ENCODE measurements at regions not wholly inside any gene's neighbourhood (a gene's known extent, or its start where the extent isn't known, plus 50 kb on each side); places are given as distances from the start of the nearest gene placed in this dataset.
"Not testable (repeated sequence)": the region's sequence is repeated elsewhere in the genome, so short reads cannot be mapped to it uniquely, and the experiment has no call there.

DNA sequence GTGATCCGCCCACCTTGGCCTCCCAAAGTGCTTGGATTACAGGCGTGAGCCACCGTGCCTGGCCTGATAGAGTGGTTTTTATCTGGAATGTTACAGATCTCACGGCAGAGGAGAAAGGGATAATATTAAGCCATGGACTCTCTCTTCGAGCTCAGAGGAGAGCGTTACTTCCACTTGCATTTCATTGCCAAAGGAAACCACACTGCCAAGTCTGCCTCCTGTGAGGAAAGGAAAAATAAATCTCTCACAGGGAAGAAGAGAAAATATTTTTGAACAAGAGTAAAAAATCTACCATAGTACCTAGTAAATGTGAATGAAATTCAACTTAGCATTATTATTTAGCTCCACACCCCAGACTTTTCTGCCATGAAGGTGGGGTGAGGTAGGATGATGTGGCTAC, 319.2 kb upstream of the PRICKLE1 start:
- DNase-seq: no peak

DNA sequence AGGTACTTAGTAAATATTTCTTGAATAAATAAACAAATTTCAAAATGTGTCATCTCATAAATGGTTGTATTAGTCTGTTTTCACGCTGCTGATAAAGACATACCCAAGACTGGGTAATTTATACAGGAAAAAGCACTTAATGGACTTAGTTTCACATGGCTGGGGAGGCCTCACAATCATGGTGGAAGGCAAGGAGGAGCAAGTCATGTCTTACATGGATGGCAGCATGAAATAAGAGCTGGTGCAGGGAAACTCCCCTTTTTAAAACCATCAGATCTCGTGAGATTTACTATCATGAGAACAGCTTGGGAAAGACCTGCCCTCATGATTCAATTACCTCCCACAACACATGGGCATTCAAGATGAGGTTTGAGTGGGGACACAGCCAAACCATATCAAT, 317.3 kb upstream of the PRICKLE1 start:
- DNase-seq: not testable (repeated sequence)

DNA sequence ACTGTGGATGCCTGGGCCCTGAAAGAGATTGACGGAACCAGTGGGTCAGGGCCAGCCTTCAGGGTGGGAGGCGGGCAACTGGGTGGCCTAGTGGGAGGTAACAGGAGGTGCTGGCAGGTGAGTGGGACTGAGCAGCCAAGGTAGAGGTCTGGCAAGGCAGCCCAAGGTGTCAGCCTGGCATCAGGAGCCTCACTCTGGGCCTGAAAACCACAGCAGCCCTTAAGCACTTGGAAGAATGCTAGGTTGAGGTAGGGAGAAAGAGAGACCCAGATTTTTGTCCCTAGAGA, 315.8 kb upstream of the PRICKLE1 start:
- no peak for DNase-seq

DNA sequence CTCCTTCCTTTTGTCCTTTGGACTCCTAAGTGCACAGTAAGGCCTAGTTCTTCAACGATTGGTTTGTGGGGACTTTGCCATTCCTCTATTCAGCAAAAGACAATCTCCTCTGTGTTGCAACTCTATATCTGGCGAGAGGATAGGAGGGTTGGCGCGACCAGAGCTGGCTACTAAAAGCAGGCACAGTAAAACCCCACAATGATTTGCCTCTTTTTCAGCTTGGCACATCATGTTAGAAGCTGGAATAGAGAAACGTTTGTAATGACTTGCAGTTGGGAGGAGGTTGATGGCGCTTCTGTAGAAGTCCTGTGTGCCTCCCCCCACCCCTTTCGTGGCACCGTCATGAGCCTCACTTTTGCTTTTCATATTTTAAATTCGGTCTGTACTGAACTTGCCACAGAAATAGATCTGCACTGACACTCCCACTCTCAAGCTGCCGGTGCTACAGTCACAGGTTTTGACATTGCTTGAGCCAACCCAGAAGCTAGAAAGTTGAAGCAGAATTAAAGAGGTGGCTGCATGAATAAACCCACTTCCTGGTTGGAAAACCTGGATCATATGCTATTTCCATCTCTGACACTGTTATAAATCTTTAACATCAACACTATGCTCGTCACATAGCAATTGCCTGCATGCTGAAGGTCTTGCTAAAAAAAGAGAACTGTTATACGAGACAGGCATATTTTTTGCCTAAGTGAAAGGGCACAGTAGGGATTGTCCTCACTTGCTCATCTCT, 315.3 kb upstream of the PRICKLE1 start:
- DNase-seq: no peak

DNA sequence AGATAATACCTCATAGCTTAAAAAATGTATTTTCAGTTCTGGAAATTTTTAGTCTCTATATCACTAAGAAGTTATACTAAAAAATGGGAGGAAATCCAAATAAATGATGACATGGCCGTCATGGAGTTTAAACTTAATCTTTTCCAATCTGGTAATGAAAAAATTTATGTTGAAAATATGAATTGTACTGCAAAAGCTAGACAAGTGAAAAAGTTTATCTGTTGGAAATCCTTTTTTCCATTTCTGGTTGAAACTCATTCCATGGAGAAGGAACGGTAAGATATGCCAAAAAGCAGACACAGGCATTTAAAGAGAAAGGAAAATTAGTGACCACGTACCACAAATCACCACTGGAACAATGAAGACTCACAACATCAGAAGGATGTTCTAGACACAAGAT, 314.2 kb upstream of the PRICKLE1 start:
- no peak for DNase-seq

DNA sequence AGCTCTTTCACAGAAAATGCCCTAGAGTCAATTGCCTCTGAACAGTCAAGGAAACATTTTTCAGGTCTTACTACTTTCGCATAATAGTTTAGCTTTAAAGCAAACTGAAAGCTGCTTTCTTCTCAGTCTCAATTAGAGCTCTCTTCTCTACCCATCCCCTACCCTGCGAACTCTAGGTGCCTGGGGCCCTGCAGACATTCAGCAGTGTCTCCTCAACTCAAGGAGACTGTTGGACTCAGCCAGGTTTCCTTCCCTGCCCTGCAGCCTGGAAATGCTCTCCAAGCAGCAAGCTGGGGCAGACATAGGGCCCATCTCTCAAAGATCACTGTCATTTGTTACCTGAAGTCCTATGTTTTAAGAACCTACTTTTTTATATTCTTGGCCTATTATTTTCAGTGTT, 312.5 kb upstream of the PRICKLE1 start:
- DNase-seq: no peak

DNA sequence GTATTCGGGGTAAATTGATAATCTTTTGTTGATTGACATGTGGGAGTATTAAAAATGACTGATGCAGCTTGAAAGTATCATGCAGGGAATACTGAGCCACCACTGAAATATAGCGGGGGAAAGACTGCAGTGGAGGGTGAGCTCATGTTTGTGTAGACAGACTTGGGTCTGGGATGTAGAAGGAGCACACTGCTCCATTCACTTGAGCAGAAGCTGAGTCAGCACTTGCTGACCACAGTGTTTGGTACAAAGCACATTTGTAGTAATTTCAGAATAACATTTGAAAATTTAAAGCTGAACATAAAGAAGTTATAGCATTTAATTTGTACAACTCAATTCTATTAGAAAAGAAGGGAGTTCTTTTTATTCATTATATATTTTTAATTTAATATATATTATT, 304.3 kb upstream of the PRICKLE1 start:
- no peak for DNase-seq

DNA sequence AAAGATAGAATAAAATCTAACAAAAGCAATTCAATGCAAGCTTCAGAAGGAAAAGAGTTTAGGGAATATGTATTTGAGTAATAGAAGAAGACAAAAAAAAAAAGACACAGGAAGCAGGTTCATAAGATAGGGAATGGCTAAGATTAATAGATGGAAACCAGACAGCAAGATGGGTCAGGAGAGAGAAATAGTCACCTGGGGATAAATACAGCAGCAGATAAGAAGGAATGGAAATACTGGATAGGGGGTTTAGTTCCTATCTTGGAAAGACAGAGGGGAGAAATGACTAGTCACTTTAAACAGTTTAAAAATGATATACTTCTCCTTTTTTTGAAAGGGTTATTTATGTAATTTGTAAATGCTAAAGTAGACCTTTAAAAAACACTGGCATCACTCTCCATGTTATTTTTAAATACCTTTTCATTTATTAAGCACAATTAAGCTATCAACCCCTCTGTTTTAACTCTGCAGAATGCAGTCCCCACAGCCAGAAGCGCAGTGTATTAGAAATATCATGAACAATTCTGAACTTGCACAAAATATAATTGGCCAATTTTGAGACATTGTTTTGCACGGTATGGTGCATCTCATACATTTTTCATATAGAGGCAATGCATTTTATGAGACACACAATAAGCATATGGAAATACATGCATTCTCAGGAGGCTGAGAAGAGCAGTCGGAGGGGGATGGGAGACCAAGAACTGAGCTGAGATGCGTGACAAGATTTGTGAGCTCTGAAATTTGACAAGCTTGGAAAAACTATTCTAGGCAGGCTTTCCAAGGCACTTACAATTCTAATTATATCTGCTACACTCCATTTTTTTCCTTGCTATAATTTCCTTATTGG, 303.4 kb upstream of the PRICKLE1 start:
- no peak for DNase-seq

DNA sequence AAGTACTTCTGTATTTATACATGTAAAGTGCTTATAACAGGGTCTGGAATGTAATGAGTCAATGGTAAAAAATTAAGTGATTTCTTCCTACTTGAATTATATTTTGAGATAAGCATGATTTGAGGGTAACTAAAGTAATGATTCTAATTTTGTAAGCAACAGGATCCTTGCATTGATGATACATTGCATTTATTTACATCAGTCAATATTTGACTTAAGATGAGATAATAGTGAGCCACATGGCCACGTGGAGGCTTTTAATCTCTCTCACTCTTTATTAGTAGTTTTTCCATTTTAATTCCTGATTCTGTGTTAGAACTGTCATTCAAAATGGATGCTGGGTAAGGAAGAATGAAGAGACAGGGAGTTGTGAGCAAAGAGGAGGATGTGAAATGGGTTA, 298.1 kb upstream of the PRICKLE1 start:
- no peak for DNase-seq

DNA sequence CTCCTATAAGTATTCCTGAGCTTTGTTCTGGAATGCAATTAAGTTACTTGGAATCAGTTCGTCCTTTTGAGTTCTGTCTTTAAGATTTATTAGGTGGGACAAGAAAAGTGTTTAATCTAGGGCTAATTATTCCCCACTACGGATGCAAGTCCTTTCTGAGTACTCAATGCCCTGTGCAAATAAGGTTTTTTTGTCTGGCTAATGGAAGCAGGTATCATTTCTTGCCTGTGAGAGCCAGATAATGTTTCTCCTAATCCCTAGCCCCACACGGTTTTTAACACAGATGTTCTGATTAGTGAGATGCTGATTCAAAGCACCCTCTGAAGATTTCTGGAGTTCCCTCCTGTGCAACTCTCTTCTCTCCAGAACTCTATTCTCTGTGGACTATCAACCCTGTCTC, 296.6 kb upstream of the PRICKLE1 start:
- no peak for DNase-seq

DNA sequence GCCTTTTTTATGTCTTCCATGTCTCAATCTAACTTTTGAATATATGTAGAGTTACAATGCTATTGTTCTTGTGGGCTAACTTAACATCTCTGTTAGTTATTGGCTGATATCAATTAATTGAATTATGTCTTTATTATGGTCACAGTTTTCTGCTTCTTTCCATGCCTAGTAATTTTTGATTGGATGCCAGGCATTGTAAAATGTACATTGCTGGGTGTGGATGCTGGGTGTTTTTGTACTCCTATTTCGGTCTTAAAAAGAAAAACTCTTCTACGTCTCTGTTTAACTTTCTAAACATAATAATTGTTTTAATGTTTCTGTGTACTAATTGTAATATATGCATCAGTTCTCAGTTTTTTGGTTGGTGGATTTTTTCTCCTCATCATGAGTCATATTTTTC, 296.1 kb upstream of the PRICKLE1 start:
- DNase-seq: no peak

DNA sequence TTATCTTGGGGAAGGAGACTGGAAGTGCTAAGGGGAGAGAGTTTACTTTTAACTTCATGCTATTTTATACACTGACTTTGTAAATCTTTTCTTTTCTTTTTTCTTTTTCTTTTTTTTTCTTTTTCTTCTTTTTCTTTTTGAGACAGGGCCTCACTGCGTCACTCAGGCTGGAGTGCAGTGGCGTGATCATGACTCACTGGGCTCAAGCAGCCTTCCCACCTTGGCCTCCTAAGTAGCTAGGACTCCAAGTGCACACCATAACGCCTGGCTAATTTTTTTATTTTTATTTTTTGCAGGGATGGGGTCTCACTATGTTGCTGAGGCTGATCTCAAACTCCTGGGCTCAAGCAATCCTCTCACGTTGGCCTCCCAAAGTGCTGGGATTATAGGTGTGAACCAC, 294.6 kb upstream of the PRICKLE1 start:
- no peak for DNase-seq

DNA sequence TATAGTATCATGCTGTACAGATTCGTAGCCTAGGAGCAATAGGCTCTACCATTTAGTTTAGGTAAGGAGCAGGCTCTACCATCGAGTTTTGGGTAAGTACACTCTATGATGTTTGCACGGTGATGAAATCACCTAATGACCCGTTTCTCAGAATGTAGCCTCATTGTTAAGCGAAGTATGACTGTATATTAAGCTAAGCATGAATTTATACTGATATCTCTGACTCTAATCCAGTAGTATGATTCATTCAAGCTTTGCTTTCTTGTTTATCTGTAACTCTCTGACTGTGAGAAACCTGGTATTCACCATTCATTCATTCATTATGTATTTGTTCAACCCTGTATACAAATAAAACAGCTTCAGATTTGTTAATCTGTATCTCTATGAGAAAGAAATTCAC, 283.9 kb upstream of the PRICKLE1 start:
- no peak for DNase-seq

DNA sequence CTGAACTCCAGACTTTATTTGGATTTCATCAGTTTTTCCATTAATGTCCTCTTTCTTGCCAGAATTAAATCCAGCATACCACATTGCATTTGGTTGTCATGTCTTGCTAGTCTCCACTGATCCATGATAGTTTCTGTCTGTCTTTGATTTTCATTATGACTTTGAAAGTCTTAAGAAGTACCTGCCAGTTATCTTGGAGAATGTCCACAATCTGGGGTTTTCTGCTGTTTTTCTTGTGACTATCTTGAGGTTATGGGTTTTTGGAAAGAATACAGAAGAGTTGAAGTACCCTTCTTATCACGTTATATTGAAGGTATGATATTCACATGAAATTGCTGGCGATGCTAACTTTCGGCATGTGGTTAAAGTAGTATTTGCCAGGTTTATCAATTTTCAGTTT, 282.3 kb upstream of the PRICKLE1 start:
- no peak for DNase-seq

DNA sequence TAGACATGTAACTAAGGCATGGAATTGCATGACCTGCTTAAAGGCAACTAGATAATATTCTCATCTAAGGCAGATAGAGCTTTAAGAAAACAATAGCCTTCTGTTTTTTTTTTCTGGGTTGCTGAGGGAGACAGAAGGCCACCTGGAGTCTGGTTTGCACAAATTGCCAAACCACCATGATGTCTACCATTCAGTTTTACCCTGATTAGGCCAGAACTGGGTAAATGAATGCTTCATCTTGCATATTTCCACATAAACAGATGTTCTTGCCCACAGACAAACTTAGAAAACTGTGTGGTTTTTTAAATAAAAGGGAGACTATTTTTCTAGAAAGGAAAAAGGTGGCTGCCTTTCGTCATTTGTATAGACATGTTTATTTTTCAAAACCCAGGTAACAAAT, 278.7 kb upstream of the PRICKLE1 start:
- no peak for DNase-seq

DNA sequence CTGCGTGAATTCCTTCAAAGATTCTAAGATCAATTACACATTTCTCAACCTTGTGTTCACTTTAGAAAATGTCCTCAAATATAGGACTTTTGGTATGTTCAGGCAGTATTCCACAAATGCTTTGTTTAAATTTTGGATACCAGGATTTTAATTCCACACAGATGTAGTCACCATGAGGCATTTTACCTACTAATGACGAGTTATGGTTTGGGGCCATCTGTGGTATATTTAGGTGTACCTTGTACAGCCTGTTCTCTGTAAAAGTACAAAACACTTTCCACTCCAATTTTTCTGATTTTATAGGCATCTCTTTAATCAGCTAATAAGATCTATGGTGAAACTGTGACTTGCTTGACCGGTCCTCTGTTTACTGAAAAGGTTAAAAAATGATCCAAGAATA, 275.7 kb upstream of the PRICKLE1 start:
- no peak for DNase-seq

DNA sequence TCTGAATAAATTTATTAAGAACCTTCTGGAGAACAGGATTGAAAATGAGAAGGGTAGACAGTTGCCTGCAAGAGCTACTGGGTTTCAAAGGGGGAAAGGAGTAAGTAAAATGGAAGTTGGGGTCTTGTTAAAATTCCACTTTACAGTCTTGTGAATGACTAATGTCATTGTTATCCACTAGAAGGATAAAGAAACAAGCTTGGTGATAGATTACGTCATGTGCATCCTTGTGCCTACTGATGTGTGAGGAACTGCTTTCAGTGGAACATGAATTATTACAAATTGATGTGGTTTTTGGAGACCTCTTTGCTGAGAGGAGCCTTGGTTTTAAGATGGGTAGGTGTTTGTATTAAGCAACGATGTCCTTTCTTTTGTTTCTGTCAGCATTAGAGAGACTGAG, 272.5 kb upstream of the PRICKLE1 start:
- no peak for DNase-seq

DNA sequence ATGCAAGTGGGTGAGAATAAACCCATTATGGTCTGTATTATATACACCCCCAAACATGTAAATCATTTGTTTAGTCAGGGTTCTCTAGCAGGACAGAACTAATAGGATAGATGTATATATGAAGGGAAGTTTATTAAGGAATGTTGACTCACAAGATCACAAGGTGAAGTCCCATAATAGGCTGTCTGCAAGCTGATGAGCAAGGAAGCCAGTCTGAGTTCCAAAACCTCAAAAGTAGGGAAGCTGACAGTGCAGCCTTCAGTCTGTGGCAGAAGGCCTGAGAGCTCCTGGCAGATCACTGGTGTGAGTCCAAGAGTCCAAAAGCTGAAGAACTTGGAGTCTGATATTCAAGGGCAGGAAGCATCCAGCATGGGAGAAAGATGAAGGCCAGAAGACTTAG, 270.8 kb upstream of the PRICKLE1 start:
- not testable (repeated sequence) for DNase-seq

DNA sequence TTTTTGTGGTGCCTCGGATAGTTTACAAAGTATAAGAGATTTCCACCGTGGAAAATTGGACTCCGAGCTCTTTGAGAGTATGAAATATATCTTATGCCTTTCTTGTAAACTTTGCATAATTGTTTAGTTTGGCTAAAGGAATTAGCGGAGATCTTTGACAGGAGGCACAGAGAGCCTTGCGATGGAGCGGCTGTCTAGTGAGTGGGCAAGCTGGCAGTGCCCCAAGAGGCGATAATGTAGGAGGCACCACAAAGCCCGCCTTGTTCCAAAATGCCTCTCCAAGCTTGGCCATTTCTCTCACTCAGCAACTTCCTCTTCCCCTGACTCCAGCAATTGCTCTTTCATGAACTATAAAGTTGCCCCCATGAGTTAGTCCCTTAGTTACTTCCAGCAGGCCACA, 270.1 kb upstream of the PRICKLE1 start:
- no peak for DNase-seq

DNA sequence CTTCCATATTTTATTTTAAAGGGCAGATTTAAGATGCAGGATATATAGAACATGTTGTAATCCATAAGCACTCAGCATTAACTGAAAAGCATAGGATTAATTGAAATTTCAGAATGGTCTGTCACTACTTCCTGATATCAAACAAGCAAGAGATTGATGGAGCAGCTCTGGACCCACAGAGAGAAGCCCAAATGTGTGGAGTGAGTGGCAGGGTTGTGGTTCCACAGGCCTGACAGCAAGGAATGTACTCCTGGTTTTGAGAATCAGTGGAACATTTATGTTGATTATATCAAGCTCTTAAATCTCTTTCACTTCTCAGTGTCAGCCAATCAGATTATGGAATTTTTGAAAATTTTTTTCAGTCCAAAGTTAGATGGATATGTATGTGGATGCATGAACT, 267.6 kb upstream of the PRICKLE1 start:
- DNase-seq: no peak

DNA sequence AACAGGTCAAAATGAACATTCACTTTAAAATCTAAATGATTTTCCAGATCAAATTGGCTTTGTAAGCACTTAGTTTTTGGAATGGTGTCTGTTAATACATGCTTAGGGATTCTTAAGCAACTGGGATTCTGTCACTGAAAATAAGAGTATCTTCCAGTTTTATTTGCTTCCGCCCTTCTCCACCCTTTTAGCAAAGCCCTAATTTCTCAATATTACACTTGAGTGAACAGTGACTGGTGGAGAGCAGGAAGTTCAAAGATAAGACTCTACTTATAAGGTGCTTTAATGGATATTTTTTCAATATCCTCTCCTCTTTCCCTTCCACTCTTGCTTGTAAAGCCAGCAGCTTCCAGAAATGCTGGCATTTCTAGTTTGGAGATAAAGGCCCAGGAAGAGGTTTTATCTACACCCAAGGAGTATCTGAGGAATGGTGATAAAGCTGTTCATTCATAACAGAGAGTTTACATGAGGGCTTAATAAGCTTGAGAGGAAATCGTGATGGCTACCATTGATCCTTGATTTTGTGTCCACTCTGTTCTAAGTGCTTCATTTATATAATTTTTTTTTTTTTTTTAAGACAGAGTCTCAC, 265.9 kb upstream of the PRICKLE1 start:
- DNase-seq: no peak

DNA sequence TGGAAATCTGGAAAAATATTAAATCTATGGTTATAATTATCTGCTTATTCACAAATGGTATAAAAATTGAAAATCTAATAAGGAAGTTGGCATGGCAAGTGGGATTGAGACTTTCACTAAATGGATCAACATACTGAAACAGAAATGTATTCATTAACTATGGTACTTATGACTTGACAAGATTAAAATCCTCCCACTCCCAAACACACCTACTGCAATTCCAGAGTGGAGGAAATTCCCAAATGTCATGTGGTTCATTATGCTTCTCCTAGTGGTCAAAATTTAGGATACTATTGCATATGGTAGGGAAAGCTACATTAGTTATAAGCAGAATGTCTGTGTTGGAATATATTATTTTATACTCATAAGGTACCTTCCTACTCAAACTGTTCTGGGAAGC, 265.3 kb upstream of the PRICKLE1 start:
- no peak for DNase-seq

DNA sequence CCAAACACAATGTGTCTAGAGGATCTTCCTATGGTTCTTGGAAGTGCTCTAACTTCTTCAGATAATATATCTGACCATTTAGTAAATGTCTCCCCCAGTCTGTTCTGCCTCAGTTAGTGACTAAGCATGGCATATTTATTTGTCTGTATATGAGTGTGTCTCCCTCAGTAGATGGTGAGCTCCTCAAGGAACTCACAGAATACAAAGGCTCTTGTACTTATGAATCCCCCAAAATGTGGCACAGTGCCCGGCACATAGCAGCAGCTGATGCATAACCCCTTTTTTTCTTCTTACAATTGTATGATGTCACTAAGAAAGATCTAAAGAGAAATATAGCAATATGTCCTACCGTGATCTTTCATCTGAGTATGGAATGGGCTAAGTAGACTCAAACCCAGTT, 264.7 kb upstream of the PRICKLE1 start:
- DNase-seq: no peak

DNA sequence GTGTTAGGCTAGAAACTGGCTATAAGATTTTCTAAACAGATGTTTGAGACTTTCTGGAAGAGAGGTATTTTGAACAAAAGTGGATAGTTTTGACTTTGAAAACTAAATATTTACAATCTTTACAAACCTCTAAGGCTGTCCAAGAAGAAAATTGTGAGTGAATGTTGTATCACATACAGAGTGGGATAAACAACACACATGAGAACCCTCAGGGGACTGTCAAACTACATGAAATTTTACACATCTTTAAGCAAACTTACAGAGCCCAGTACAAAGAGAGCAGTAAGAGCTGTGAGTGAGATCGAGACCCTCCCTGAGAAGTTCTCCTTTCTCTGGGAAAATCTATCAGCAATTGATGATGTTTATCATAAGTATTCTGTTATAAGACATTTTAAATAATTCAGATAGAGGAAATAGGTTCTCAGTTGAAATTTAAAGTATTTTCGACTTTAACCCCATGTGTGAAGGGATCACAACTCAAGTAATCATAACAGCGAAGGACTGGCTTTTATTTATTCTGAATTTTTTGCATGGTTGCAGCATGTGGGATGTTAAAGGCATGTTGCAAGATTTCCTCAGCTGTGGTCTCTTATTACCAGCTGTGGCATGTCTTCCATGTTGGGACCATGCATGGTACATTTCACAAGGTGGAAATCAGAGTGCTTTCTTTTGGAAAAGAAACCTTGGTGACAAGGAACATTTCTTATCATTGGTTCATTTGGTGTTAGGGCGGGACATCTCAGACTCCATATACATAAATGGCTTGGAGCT, 264.0 kb upstream of the PRICKLE1 start:
- no peak for DNase-seq
